H1 (cell line): ENCODE measurements at regions not wholly inside any gene's neighbourhood (a gene's known extent, or its start where the extent isn't known, plus 50 kb on each side); places are given as distances from the start of the nearest gene placed in this dataset.

ENCODE experiments used
- E2F6 ChIP-seq: IDR thresholded peaks from 2 replicates; pipeline ENCODE4 v1.6.1; 2012; ENCODE audit warnings: inconsistent platforms
- GABPA ChIP-seq: IDR thresholded peaks from 2 replicates; pipeline ENCODE4 v1.6.1; 2011; ENCODE audit warnings: mild to moderate bottlenecking, low read length, moderate library complexity, borderline replicate concordance; ENCODE audit not compliant: insufficient read depth
- KDM1A ChIP-seq: fragments of 200-600, 300-600 bp; sonication (generic); IDR thresholded peaks from 2 replicates; pipeline ENCODE4 v1.7.1; 2016; ENCODE audit warnings: mild to moderate bottlenecking, low read length, borderline replicate concordance
- SIN3A ChIP-seq, 2 experiments: IDR thresholded peaks in 1 of 2; conservative IDR thresholded peaks in 1 of 2; 2 replicates each; pipeline ENCODE4 v1.6.1; 2011 to 2012; ENCODE audit warnings: low read length in 2 of 2, improper control_type of control experiment in 1 of 2, low read depth in 1 of 2, mild to moderate bottlenecking in 1 of 2

GRCh38 chrX:110417128-110417527, 58.5 kb downstream of the RTL9 start (continued):
- TF ChIP-seq KDM1A: no peak
- TF ChIP-seq GABPA: no peak
- no peak for TF ChIP-seq SIN3A (conservative IDR thresholded peaks at IDR 0.05 in 1 of 2, IDR thresholded peaks at IDR 0.05 in 1 of 2; ENCODE audit: low read depth in 1 of 2, low read length in 2 of 2)
- TF ChIP-seq E2F6: no peak
